HG03135 (cell line): ENCODE measurements at regions not wholly inside any gene's neighbourhood (a gene's known extent, or its start where the extent isn't known, plus 50 kb on each side); places are given as distances from the start of the nearest gene placed in this dataset.
"Not testable (repeated sequence)": the region's sequence is repeated elsewhere in the genome, so short reads cannot be mapped to it uniquely, and the experiment has no call there.

Source experiments
- ATAC-seq: cut with Tn5 transposase; IDR thresholded peaks from one replicate; pipeline ENCODE4 v1.9.1; 2021; ENCODE audit warnings: mild to moderate bottlenecking, moderate library complexity; ENCODE audit not compliant: unreplicated experiment

- no peak for ATAC-seq
Measured at GRCh38 chr12:22808860-22809259, 183.9 kb downstream of the ETNK1 start.

- ATAC-seq: no peak
Measured at GRCh38 chr12:22810036-22810435, 185.1 kb downstream of the ETNK1 start.

GRCh38 chr12:22812531-22812930, 187.6 kb downstream of the ETNK1 start:
- ATAC-seq: no peak

- no peak for ATAC-seq
Measured at GRCh38 chr12:22821985-22822384, 197.0 kb downstream of the ETNK1 start.

- no peak for ATAC-seq
Measured at GRCh38 chr12:22826026-22826425, 201.1 kb downstream of the ETNK1 start.

- ATAC-seq: not testable (repeated sequence)
Measured at GRCh38 chr12:22826446-22826981, 201.5 kb downstream of the ETNK1 start.

- no peak for ATAC-seq
Measured at GRCh38 chr12:22828066-22828465, 203.1 kb downstream of the ETNK1 start.

- ATAC-seq: no peak
Measured at GRCh38 chr12:22835431-22835830, 210.5 kb downstream of the ETNK1 start.

- ATAC-seq: no peak
Measured at GRCh38 chr12:22850185-22850584, 225.2 kb downstream of the ETNK1 start.

- no peak for ATAC-seq
Measured at GRCh38 chr12:22851532-22851931, 226.6 kb downstream of the ETNK1 start.

- ATAC-seq: no peak
Measured at GRCh38 chr12:22855456-22855855, 230.5 kb downstream of the ETNK1 start.

GRCh38 chr12:22856178-22856577, 231.2 kb downstream of the ETNK1 start:
- ATAC-seq: no peak

GRCh38 chr12:22858849-22859570, 234.0 kb downstream of the ETNK1 start:
- no peak for ATAC-seq

- ATAC-seq: no peak
Measured at GRCh38 chr12:22860926-22861325, 236.0 kb downstream of the ETNK1 start.

- ATAC-seq: no peak
Measured at GRCh38 chr12:22865822-22866221, 240.9 kb downstream of the ETNK1 start.

- no peak for ATAC-seq
Measured at GRCh38 chr12:22866406-22866805, 241.4 kb downstream of the ETNK1 start.

- no peak for ATAC-seq
Measured at GRCh38 chr12:22874151-22874550, 249.2 kb downstream of the ETNK1 start.

GRCh38 chr12:22876262-22876661, 251.3 kb downstream of the ETNK1 start:
- ATAC-seq: no peak

GRCh38 chr12:22879203-22879602, 254.2 kb downstream of the ETNK1 start:
- ATAC-seq: no peak

GRCh38 chr12:22880331-22880730, 255.4 kb downstream of the ETNK1 start:
- ATAC-seq: no peak

- no peak for ATAC-seq
Measured at GRCh38 chr12:22880807-22881206, 255.8 kb downstream of the ETNK1 start.

GRCh38 chr12:22881878-22882385, 257.0 kb downstream of the ETNK1 start:
- ATAC-seq: no peak

- ATAC-seq: no peak
Measured at GRCh38 chr12:22882559-22882958, 257.6 kb downstream of the ETNK1 start.
